Progenitor cell of endocrine pancreas (in vitro differentiated cells): ENCODE measurements at regions not wholly inside any gene's neighbourhood (a gene's known extent, or its start where the extent isn't known, plus 50 kb on each side); places are given as distances from the start of the nearest gene placed in this dataset.

Experiments
- DNase-seq: peaks from one replicate; pipeline ENCODE4 v3.0.0; 2021; ENCODE audit warnings: low spot score; ENCODE audit not compliant: unreplicated experiment
- H3K27ac Mint-ChIP-seq: 2 replicates; pipeline ENCODE4 v1.8.0; 2021; ENCODE audit warnings: mild to moderate bottlenecking, moderate library complexity, mixed read lengths
- H3K27me3 Mint-ChIP-seq: 2 replicates; pipeline ENCODE4 v1.8.0; 2021; ENCODE audit warnings: mixed read lengths
- H3K36me3 Mint-ChIP-seq: 2 replicates; pipeline ENCODE4 v1.8.0; 2022; ENCODE audit warnings: mixed read lengths; ENCODE audit not compliant: insufficient read depth
- H3K4me1 Mint-ChIP-seq: 2 replicates; pipeline ENCODE4 v1.8.0; 2021; ENCODE audit warnings: low read depth, mixed read lengths
- H3K4me3 Mint-ChIP-seq: 2 replicates; pipeline ENCODE4 v1.8.0; 2021; ENCODE audit warnings: low read depth, mild to moderate bottlenecking, moderate library complexity, mixed read lengths
- H3K9me3 Mint-ChIP-seq: 2 replicates; pipeline ENCODE4 v1.8.0; 2021; ENCODE audit warnings: low read depth, mixed read lengths
- CTCF ChIP-seq: fragments of 200-600 bp; sonication (generic); IDR thresholded peaks from one replicate; pipeline ENCODE4 v1.5.0; 2021; ENCODE audit warnings: antibody characterized with exemption, mild to moderate bottlenecking; ENCODE audit not compliant: unreplicated experiment

GRCh38 chr20:4073852-4074741, 58.7 kb upstream of the RNF24 start:
- Mint-ChIP-seq H3K4me1 (peaks cover 4% of the 10 kb centered on the region), H3K27me3 (peaks cover 12% of the 10 kb centered on the region), H3K4me3 (no peak overlapping the region), H3K27ac (no peak overlapping the region), H3K9me3 (no peaks in the 10 kb centered on the region), H3K36me3 (no peaks in the 10 kb centered on the region)
- TF ChIP-seq CTCF, result no peak
- no peak for DNase-seq

GRCh38 chr20:4071178-4071693, 55.9 kb upstream of the RNF24 start:
- H3K27me3 Mint-ChIP-seq, result peaks cover 16% of the 10 kb centered on the region

GRCh38 chr20:4070323-4071177, 55.2 kb upstream of the RNF24 start:
- DNase-seq, result no peak
- no peaks in the 10 kb centered on the region for H3K9me3 Mint-ChIP-seq
- H3K27me3 Mint-ChIP-seq, result peaks cover 16% of the 10 kb centered on the region
- H3K4me1 Mint-ChIP-seq, result no peaks in the 10 kb centered on the region
- H3K36me3 Mint-ChIP-seq, result no peaks in the 10 kb centered on the region
- H3K27ac Mint-ChIP-seq, result no peak overlapping the region
- no peak overlapping the region for H3K4me3 Mint-ChIP-seq
- no peak for TF ChIP-seq CTCF

More at GRCh38 chr20:4071178-4071693, 55.9 kb upstream of the RNF24 start:
- Mint-ChIP-seq H3K4me1 (no peaks in the 10 kb centered on the region), H3K27ac (no peak overlapping the region), H3K36me3 (no peaks in the 10 kb centered on the region), H3K9me3 (no peaks in the 10 kb centered on the region), H3K4me3 (no peak overlapping the region)
- no peak for DNase-seq
- TF ChIP-seq CTCF, result no peak

- H3K4me3 Mint-ChIP-seq, result no peak overlapping the region
- H3K9me3 Mint-ChIP-seq, result no peaks in the 10 kb centered on the region
- DNase-seq, result no peak
- H3K4me1 Mint-ChIP-seq, result no peaks in the 10 kb centered on the region
- H3K36me3 Mint-ChIP-seq, result no peaks in the 10 kb centered on the region
- peaks cover 12% of the 10 kb centered on the region for H3K27me3 Mint-ChIP-seq
- H3K27ac Mint-ChIP-seq, result no peak overlapping the region
- TF ChIP-seq CTCF, result no peak
Observed at GRCh38 chr20:4069751-4070150, 54.4 kb upstream of the RNF24 start.

- no peaks in the 10 kb centered on the region for H3K9me3 Mint-ChIP-seq
- no peak for DNase-seq
- no peak for TF ChIP-seq CTCF
- H3K27me3 Mint-ChIP-seq, result peaks cover 12% of the 10 kb centered on the region
- no peaks in the 10 kb centered on the region for H3K4me1 Mint-ChIP-seq
- H3K36me3 Mint-ChIP-seq, result no peaks in the 10 kb centered on the region
- H3K27ac Mint-ChIP-seq, result no peak overlapping the region
- no peak overlapping the region for H3K4me3 Mint-ChIP-seq
Observed at GRCh38 chr20:4068708-4069107, 53.4 kb upstream of the RNF24 start.
